Cerebellar nuclear complex (tissue), 1 donor: ENCODE measurements at regions not wholly inside any gene's neighbourhood (a gene's known extent, or its start where the extent isn't known, plus 50 kb on each side); places are given as distances from the start of the nearest gene placed in this dataset.

Experiments
- DNase-seq, 2 experiments: peaks; one replicate each; lab custom pipeline; 2025; lab: John Stamatoyannopoulos, UW

DNA sequence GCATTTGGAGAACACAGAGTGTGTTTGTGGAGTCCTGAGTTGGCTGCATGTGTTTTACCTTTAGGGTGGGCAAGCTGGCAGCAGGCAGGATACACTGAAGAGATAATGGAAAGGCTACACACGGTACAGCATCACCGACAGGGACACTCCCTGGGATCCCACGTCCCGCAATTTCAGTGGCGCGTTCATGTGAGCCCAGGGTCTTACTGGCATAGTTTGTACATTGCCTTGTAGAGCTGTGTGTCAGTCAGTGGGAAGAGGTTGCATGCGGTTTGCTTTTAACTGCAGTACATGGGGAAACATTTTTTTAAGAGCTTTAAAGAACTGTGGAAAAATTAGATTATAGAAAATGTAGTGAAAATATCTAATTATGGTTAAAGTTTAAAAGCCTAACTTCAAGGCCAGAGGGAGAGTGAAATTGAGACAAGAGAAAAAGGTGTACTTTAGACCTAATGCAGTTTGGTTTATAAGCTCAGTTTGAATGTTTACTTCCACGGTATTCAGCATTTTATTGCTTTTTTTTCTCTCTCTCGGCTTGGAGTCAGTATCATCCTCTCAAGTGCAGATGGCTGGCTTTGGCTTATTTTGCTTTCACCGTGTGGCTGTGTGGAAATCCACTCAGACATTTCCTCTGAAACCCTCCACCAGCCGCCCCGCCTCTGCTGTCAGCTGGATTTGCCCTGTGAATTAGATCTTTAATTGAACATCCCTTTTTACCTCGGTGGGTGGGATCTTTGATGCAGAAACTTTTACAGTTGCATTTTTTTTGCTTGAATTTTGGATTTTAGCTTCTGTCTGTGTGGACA is 364.2 kb upstream of the COBL start:
- no peak for DNase-seq

DNA sequence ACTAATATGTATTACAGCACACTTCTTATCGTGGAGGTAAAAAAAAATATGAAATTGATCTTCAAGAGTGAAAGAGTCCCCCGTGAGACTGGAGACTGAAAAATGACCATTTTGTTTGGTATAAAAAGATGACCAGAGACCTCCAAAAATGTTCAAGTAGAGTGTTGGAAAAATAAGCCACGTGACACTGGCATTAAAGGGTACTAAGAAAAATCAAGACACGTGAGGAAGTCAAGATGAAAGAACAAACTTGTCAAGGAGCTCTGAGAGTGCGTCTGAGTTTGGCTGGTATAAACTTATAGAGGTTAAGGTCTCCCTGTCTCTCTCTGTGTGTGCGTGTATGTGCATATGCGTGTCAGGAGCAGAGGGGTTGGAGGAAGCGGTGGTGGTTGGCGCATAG is 362.7 kb upstream of the COBL start:
- no peak for DNase-seq

DNA sequence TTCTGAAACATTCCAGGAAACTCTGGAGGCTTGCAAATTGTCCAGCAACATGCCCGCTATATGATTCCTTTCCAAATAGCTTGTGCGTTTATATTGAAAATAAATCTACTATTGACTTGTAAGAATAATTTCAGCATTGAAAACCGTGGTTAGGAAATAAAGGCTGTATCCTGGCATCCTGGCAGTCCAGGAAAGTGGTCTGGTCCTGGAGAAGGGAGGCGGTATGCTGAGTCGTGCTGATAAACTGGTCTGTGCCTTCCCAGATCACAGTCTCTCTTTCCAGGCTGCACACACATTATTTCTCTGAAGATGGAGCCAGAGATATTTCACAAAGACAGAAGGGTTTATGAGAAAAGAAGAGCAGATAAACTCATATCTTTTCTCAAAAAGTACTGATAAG is 350.1 kb upstream of the COBL start:
- DNase-seq = no peak

DNA sequence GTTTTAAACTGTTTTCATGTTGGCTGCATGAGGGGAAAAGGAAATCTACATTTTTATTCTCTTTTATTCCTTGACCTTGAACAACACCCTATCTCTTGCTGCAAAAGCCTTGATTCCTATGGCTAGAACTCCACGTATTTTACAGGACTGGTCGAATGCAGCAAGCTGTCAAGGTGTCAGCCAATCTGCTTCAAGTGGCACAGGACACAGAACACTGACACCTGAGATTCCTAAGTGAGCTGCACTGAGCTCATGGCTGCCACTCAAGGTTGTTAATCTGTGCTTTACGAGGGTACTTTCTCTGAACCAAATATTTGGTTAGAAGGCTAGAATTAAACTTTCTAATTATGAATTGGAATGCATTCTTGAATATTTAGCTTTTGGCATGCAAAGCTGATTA is 349.7 kb upstream of the COBL start:
- DNase-seq = no peak

DNA sequence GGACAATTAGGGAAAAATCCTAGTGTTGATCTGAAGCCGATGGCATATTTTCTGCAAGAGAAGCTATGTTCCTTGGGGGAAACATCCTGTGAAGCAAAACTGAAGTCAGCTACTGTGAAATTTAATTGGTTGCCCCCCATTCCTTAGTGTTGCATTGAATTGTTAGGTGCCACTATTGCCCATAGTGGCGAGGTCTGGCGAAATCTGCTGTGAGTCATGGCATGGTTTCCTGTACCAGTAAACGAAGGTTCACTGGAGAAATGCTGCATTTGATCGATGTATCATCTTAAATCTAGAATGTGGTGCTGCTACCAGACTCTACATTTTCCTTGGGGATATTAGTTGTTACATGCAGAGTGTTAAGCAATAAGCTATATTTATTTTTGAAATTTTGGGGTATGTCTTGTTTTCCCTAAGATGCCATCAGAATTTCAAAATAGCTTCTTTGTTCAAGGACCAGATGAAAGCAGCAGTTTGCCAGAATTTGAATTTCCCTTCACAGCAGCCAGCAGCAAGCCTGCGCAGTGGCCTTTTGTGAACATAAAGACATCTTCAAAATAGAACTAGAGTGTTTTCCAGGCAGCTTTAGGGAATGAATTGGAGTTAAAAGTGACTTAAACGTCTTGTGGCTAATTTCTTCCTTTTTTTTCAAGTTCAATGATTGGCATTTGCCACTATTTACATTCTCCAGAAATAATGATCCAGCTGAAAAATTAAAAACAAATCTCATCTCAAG is 348.6 kb upstream of the COBL start:
- DNase-seq = no peak

DNA sequence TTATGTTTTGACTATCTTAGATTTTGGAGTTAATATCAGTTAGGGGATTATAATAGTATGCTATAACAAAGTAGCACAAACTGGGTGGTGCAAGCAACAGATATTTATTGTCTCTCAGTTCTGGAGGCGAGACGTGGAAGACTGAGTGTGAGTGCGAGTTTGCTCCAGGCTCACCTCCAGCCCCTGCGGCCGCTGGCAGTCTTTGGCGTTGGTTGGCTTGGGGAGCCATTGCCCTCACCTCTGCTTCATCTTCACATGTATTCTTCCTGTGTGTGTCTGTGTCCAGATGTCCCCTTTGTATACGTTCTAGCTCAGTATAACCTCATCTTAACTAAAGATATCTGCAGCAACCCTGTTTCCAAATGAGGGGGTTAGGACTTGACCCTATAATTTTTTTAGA is 343.9 kb upstream of the COBL start:
- DNase-seq = no peak

DNA sequence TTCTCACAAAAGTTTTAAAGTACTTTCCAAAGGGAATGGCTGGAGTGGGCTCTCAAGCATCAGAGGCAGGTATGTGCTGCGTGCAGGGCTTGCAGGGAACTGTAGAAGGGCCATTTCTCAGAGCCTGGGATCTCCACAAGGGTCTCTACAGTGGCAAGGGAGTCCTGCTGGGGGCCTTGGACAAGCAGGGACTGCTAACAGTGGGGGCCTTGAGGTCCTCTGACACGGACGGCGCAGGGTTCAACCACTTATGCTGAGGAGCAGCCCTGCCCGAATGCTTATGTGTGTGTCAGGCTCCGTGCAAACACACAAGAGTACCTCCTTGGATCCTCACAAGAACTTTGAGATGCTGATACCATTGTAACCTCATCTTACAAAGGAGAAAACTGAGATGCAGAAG is 342.1 kb upstream of the COBL start:
- DNase-seq = no peak

DNA sequence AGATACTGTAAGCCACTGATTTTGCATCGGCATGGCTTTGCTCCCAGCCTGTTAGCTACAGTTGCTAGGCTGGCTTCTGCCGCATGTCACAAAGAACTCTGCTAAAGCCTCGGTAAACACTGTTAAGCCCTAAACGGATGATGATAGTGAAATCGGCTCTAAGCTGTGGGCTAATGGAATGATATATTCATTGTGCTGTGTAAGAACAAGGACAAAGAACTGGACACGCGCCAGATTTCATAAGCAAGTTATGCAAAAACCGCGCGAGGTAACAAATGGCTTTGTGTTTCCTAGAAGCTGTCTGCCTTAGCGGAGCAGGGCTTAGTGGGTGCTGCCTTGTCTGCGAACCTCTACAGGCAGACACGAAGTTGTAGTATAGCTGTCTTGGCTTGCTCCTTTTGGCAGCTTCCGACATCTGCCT is 331.3 kb upstream of the COBL start:
- DNase-seq = no peak

DNA sequence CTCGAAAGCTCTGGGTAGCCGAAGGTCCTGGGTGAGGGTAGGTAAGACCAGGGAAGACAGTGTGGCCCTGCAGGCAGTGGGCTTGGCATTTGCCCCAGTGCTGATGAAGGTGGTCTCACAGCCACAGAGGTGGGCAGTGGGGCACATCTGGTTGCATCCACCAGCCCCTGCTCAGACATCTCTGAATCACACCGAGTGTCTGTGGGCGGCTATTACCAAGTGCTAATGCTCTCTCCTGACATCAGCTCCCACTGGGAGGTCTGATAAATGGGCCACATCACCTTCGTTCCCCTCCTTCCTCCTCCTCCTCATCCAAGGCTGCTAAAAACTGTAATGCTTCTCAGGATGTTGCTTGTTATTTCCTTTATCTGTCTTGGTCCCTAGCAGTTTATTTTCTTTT is 330.9 kb upstream of the COBL start:
- DNase-seq = no peak

DNA sequence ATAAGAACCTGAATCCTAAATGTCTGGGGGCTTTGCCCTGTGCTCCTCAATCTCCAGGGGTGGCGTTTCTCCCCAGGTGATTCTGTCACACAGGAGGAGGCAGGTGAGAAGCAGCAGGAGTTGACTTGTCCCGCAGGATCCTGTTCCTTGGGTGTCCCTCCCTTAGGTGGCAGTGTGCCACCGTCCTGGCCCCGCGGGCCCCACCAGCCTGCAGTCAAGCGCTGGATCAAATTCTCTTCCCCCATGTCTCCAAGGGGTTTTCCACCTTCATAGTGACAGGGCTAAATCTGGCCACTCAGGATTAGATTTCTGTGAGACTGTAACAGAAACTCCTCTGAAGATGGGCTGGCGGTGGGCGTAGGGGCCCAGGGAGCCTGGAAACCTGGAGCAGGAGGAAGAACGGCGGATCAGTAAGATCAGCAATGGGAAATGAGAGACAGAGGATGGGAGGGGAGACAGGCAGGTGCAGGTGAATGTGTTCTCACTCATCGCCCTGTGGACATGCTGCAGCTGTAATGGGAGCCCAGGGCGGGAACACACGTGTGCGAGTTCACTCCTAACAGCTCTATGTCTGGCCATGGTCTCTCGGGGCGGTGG is 329.2 kb upstream of the COBL start:
- no peak for DNase-seq

DNA sequence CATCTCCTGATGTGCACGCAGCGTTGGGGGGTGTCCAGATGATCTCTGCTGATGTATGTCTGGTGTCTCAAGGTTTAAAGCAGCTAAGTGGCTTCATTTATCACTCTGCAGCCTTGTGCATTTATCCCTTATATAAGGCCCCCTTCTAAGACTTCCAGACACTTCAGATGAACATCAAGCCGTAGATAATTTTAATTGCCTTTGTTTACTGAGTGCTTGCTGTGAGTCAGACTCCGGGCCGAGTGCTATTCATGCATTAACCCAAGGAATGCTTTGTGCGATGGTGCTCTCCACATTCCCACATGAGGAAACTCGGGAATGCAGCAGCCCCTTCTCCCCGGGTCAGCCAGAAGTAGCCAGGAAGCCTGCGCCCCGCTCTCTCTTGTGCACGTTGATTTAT is 328.6 kb upstream of the COBL start:
- no peak for DNase-seq

DNA sequence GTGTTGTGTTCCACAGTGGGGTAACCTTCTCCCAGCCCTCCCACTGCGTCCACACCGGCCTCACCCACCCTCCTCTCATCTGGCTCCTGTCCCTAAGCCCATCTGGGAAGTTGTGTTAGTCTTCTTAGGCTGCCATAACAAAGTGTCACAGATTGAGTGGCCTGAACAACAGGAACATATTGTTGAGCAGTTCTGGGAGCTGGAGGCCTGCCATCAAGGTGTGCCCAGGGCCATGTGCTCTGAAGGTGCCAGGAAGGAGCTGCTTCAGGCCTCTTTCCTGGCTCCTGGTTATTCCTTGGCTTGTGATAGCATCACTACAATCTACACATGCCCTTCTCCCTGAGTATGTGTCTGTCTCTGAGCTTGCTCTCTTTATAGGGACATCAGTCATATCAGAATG is 327.6 kb upstream of the COBL start:
- DNase-seq = no peak

DNA sequence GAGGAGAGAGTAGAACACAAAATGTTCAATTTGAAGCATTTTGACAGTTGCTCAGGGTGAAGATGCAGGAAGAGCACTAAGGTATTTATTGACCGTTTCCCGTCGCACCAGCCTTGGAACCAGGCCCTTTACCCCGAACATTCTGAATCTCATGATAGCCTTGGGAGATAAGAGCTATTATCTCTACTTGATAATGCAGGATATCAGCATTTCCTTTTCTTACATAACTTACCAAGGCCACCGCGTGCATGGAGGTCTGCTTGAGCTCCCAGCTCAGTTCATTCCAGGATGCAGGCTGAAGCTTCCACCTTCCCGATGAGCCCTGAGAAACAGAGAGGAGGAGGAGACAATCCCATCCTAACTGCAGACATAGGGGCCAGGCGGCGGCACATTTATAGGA is 324.2 kb upstream of the COBL start:
- no peak for DNase-seq

DNA sequence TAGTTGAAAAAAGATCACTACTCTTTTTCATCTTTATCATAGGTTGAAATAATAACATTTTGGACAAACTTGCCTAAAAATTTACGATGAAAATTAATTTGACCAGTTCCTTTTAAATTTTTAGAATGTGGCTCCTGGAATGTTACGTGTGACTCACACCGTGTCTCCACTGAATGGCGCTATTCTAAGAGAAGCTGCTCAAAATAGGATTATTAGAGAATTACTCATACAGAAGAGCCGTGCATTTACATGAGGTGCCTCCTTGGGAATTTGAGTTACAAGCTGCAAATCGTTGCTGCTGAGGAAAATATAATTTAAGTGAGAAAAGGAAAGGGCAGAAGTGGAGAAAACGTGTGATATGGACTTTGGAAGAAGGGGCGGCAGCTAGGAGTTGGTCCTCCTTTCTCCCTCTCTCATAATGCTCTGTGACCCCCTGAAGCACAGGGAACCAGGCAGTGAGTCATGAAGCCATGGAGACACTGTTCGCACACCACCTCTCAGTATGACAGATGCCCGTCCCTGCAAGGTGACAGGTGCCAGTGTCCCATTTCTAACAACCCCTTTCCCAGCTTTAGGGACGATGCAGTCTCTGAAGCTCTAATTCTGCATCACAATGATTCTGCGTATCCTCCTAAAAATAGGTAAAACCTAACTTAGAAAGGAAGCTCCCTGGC is 323.2 kb upstream of the COBL start:
- no peak for DNase-seq

DNA sequence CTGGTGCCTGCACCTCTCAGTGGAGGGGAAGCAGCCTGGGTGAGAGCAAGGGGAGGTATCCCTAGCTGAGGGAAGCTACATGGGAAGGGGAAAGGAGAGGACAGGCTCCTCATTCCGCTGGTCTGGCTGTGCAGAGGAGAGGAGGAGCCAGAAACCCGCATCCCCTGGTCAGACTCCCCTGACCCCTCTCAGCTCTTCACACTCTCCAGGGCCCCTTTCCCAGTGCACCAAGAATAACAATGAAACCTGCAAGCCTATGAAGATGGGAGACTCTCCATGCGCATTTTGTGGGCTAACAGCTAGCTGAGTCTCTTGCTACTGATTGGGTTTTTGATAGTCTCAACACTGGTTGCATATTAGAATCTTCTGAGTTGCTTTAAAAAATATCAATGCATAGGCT is 319.9 kb upstream of the COBL start:
- no peak for DNase-seq

DNA sequence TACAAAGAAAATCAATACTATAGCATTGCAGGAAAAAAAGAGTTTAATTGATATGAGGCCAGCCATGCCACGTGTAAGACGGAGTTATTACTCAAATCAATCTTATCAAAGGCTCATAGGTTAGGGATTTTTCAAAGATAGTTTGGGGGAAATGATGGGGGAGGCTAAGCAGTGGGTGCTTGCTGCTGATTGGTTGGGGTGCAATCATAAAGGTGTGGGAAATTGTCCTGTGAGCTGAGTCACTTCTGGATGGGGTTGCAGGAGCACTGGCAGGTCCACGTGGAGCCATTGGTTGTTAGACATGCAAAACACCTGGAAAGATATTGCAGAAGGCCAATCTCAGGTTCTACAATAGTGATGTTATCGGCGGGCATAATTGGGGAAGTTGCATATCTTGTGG is 319.2 kb upstream of the COBL start:
- no peak for DNase-seq

DNA sequence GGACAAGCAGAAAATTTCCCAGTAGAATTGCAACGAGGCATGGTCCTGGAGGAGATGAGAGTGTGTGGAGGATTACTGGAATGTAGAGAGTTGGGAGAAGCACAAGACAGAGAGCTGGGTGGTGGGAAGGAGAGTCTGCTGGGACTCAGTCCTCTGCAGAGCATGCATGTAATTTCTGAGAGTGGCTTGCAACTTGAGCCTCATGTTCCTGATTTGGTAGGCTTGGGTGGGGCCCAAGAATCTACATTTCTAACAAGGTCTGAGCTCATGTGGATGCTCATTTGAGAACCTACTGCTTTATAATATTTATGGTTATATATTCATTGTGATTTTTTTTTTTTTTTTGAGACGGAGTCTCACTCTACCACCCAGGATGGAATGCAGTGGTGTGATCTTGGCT is 317.9 kb upstream of the COBL start:
- DNase-seq = no peak

DNA sequence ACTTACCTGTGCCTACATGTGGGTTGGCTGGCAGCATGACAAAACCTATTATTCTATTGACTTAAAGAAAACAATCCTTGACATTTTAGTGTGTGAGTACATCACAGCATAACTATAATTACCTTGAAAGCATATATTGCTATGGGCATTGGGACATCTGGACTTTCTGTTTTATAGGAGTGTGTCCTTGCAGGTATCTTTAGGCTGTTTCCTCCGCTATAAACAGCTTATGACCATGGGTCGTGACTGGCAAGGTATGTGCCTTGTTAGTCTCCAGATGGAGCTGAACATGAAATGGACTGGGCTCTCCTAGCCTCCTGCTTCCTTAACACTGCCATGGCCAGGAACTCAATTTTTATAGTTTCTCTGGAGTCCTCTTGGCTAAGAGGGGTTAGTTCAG is 317.4 kb upstream of the COBL start:
- DNase-seq = no peak

DNA sequence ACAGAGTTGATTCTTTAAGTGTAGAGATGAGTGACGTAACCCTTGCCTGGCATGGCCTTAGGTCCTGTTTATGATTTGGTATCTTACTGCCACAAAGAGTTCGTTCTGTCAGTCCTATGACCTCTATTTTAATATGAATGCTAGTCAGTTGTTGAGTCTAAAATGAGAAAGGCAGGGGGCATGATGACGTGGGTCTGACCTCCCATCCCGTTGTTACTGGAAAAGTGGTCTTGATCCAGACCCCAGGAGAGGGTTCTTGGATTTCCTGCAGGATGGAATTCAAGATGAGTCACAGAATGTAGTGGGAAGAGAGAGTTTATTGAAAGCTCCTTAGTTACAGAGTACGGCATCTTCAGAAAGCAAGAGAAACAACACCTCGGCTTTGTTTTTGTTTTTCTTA is 317.0 kb upstream of the COBL start:
- DNase-seq = no peak

DNA sequence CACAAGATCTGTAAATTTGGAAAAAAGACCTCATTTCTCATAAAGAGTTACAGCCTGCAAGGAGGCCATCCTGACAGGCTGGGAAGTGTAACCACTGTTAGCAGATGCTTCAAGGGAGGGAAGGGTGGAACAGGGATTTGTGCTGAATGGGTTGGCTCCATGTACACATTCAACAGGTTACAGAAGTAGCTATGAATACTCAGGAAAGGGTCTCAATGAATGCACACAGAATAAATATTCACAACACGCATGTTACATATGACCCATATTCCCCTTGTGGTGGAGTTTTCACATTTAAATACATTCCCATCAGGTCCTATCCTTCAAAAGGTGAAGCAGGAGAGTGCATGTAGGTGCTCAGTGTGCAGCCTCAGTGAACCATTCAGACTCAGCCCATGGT is 316.4 kb upstream of the COBL start:
- no peak for DNase-seq

DNA sequence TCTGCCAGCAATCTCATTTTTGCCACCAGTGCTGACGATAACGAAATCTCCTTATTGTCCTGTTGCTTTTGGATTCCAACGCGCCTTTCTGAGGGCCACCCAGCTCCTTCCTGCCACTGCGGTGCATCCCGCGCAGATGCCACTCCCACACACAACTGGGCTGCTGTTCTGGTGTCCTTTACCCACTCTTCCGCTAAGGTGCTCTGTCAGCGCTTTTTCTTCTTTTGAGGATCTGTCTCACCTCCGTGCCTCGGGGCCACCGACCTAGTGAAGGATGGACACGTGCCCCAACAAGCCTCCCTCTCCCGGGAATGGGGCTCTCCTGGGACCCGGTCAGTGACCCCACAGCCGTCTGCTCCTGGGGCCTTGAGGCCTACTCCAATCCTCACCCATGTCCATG is 314.3 kb upstream of the COBL start:
- no peak for DNase-seq

DNA sequence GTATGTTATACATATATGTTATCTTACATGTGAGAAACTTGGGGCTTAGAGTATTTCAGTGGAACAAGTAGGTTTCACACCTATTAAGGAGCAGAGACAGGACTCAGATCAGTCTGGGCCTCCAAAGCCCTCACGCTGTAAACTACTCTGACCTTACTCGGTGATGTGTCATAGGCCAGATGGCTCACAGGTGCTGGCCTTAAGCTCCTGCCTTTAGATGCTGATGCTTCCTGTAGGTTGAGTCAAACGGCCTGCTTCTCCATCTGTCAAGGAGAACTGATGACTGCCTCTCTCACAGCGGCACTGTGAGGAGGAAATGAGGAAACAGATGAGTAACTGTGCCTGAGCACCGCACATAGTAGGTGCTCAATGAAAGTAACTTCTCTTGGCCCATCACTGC is 312.6 kb upstream of the COBL start:
- no peak for DNase-seq

DNA sequence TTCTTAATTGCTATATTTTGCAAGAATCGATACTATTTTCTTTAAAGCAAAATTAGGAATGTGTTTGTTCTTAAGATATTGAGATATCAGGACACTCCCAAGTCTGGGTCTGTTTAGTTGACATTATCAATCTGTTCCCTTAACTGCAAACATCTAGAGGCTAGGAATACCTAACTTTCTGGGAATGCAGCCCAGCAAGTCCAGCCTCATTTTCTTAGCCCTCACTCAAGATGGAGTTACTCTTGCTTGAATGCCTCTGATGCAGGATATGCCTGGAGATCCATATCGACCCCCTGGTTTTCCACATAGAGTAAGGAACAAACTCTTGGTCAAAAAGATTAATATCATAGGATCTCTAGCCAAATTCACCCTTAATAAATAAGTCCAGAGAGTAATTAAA is 305.3 kb upstream of the COBL start:
- no peak for DNase-seq
